ENCODE measurements at regions not wholly inside any gene's neighbourhood (a gene's known extent, or its start where the extent isn't known, plus 50 kb on each side); places are given as distances from the start of the nearest gene placed in this dataset.

GRCh38 chr6:139748353-139749146 lies 374.1 kb upstream of the CITED2 start:
- TF ChIP-seq, protein P1, sequence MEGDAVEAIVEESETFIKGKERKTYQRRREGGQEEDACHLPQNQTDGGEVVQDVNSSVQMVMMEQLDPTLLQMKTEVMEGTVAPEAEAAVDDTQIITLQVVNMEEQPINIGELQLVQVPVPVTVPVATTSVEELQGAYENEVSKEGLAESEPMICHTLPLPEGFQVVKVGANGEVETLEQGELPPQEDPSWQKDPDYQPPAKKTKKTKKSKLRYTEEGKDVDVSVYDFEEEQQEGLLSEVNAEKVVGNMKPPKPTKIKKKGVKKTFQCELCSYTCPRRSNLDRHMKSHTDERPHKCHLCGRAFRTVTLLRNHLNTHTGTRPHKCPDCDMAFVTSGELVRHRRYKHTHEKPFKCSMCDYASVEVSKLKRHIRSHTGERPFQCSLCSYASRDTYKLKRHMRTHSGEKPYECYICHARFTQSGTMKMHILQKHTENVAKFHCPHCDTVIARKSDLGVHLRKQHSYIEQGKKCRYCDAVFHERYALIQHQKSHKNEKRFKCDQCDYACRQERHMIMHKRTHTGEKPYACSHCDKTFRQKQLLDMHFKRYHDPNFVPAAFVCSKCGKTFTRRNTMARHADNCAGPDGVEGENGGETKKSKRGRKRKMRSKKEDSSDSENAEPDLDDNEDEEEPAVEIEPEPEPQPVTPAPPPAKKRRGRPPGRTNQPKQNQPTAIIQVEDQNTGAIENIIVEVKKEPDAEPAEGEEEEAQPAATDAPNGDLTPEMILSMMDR (IDR thresholded peaks at IDR 0.05; ENCODE audit: low read length) = no peak
- no peak for TF ChIP-seq EZH2 (IDR thresholded peaks at IDR 0.05; ENCODE audit: borderline replicate concordance, low read length)
